Prostate gland (tissue), 2 donors: ENCODE measurements at regions not wholly inside any gene's neighbourhood (a gene's known extent, or its start where the extent isn't known, plus 50 kb on each side); places are given as distances from the start of the nearest gene placed in this dataset.

Experiments
- POLR2A ChIP-seq: fragments of 450-650 bp; IDR thresholded peaks from one replicate; pipeline ENCODE4 v1.6.1; 2016; ENCODE audit warnings: antibody characterized with exemption, mild to moderate bottlenecking
- TF ChIP-seq, protein P1 (sequence below), 4 experiments: fragments of 200-600 bp in 2 of 4; fragments of 450-650 bp in 2 of 4; sonication (generic) in 2 of 4; IDR thresholded peaks; 1 replicate in 3 of 4; 2 replicates in 1 of 4; pipeline ENCODE4 v1.5.1; 2016 to 2019; ENCODE audit warnings: antibody characterized with exemption in 4 of 4, mild to moderate bottlenecking in 2 of 4, moderate library complexity in 2 of 4

DNA sequence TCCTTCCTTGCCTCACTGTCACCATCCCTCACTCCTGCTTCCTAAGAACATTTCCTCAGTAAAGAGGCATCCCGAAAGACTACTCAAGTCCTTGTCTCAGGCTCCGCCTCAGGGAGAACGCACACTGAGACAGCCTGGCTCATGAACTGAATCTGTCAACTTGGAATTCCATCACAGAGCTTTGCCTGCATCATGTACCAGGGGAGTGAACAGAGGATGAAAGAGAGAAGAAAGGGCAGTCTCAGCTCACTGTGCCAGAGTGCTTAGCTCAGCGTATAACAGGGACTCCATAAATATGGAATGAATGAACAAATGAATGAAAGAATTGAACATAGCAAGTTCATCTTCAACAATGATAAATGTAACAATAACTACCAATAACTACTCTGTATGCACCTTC is 68.7 kb upstream of the SLC1A3 start:
- TF ChIP-seq, protein P1, sequence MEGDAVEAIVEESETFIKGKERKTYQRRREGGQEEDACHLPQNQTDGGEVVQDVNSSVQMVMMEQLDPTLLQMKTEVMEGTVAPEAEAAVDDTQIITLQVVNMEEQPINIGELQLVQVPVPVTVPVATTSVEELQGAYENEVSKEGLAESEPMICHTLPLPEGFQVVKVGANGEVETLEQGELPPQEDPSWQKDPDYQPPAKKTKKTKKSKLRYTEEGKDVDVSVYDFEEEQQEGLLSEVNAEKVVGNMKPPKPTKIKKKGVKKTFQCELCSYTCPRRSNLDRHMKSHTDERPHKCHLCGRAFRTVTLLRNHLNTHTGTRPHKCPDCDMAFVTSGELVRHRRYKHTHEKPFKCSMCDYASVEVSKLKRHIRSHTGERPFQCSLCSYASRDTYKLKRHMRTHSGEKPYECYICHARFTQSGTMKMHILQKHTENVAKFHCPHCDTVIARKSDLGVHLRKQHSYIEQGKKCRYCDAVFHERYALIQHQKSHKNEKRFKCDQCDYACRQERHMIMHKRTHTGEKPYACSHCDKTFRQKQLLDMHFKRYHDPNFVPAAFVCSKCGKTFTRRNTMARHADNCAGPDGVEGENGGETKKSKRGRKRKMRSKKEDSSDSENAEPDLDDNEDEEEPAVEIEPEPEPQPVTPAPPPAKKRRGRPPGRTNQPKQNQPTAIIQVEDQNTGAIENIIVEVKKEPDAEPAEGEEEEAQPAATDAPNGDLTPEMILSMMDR (IDR thresholded peaks at IDR 0.05), result no peak
- TF ChIP-seq POLR2A, result no peak
